ENCODE measurements at regions not wholly inside any gene's neighbourhood (a gene's known extent, or its start where the extent isn't known, plus 50 kb on each side); places are given as distances from the start of the nearest gene placed in this dataset.
"Not testable (repeated sequence)": the region's sequence is repeated elsewhere in the genome, so short reads cannot be mapped to it uniquely, and the experiment has no call there.

- Histone ChIP-seq H3K4me3 (replicated peaks in 1 of 3) (no peak overlapping the region), H3K9me3 (no peaks in the 10 kb centered on the region), H3K27me3 (no peaks in the 10 kb centered on the region), H3K36me3 (no peaks in the 10 kb centered on the region), H3K27ac (no peak overlapping the region), H3K4me1 (peaks cover 0 to 10% of the 10 kb centered on the region in 2 donors)
- DNase-seq: no peak
- no peak for TF ChIP-seq CTCF (IDR thresholded peaks at IDR 0.05)
- no peak for TF ChIP-seq POLR2A (IDR thresholded peaks at IDR 0.05)
- WGBS, 2 donors: 90 to 92% methylated on average over 5 of the region's 5 CpGs
- intact Hi-C loops (cut with DNase I): no loop called here
These were observed 58.4 kb upstream of the WAPL start for GRCh38 chr10:86579883-86580520.

DNA sequence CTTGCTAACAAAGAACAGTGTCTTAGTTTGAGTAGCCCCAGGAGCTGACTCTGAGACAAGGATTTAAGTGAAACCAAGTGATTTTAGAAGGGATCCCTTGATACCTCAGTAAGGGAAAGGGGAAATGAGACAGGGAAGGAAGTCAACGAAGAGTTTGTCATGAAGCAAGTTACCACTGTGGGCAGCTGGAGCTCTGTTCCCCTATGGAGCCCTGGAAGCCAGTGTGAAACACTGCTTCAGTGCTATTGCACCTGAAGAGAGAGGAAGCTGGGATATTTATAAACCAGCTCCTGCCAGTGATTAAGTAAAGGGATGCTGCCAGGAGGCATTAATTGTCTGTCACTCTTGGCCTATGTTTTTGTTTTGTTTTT is 58.9 kb upstream of the WAPL start:
- no peak overlapping the region for H3K4me3 ChIP-seq (replicated peaks in 1 of 3)
- DNase-seq: no peak
- no peak for TF ChIP-seq POLR2A (IDR thresholded peaks at IDR 0.05)
- TF ChIP-seq CTCF (IDR thresholded peaks at IDR 0.05): no peak
- H3K9me3 ChIP-seq: no peaks in the 10 kb centered on the region
- H3K27me3 ChIP-seq: no peaks in the 10 kb centered on the region
- H3K27ac ChIP-seq: no peak overlapping the region
- intact Hi-C loops (cut with DNase I): no loop called here
- H3K4me1 ChIP-seq: peaks cover 0 to 16% of the 10 kb centered on the region in 2 donors
- WGBS, 2 donors: 59 to 66% methylated on average over 1 of the region's 1 CpG
- no peaks in the 10 kb centered on the region for H3K36me3 ChIP-seq

DNA sequence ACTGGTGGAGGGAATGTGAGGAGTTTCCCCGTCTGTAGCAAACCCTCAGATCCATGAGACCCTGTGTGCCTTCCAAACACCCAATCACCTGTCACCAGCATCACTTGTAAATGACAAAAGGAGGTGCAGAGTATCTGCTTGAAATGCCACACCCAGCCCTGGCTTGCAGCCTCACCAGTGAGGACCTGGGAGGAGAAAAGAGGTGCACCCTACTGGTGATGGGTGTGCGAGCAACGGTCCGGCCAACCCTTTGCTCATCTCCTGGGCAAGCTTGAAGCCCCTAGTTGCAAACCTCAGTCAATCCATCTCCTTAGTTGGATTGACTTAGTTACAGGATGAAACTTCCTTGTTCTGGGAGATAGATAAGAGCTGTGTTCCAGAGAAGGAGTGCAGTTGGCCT is 62.4 kb upstream of the WAPL start:
- WGBS, 2 donors: 81 to 96% methylated on average over 2 to 4 of the region's 4 CpGs
- no peaks in the 10 kb centered on the region for H3K27me3 ChIP-seq
- no peak overlapping the region for H3K27ac ChIP-seq
- no peaks in the 10 kb centered on the region for H3K36me3 ChIP-seq
- no peak overlapping the region for H3K4me3 ChIP-seq (replicated peaks in 1 of 3)
- no peaks in the 10 kb centered on the region for H3K9me3 ChIP-seq
- no peak for DNase-seq
- peaks cover 0 to 17% of the 10 kb centered on the region in 2 donors for H3K4me1 ChIP-seq
- TF ChIP-seq CTCF (IDR thresholded peaks at IDR 0.05) (no peak), POLR2A (IDR thresholded peaks at IDR 0.05) (no peak)
- intact Hi-C loops (cut with DNase I): loop anchor here (2.0 kb wide), 1 partner anchor 185 kb away; no protein-coding TSS in a partner anchor

GRCh38 chr10:86585037-86585929 is 63.7 kb upstream of the WAPL start:
- Histone ChIP-seq H3K27ac (peak overlapping the region in 1 of 3 donors; percentile 75), H3K4me1 (peaks cover 0 to 17% of the 10 kb centered on the region in 2 donors), H3K4me3 (replicated peaks in 1 of 3) (no peak overlapping the region), H3K36me3 (no peaks in the 10 kb centered on the region), H3K27me3 (no peaks in the 10 kb centered on the region), H3K9me3 (no peaks in the 10 kb centered on the region)
- DNase-seq: peak; percentile 71 to 75
- intact Hi-C loops (cut with DNase I): loop anchor here (2.0 to 5.0 kb wide), 2 partner anchors 63 to 186 kb away; partner anchors contain the start of gene WAPL
- TF ChIP-seq POLR2A (IDR thresholded peaks at IDR 0.05) (no peak), CTCF (IDR thresholded peaks at IDR 0.05) (peak; percentile 84 to 99 (median 97))
- WGBS, 2 donors: 29 to 39% methylated on average over 12 to 13 of the region's 13 CpGs

GRCh38 chr10:86586516-86586915 is 64.9 kb upstream of the WAPL start:
- Histone ChIP-seq H3K4me1 (peaks cover 0 to 10% of the 10 kb centered on the region in 2 donors), H3K9me3 (no peaks in the 10 kb centered on the region), H3K27ac (no peak overlapping the region), H3K27me3 (no peaks in the 10 kb centered on the region), H3K36me3 (no peaks in the 10 kb centered on the region), H3K4me3 (replicated peaks in 1 of 3) (no peak overlapping the region)
- WGBS, 2 donors: 81 to 83% methylated on average over 4 of the region's 4 CpGs
- DNase-seq: no peak
- intact Hi-C loops (cut with DNase I): loop anchor here (5.0 kb wide), 1 partner anchor 64 kb away; the partner anchor contains the start of gene WAPL
- TF ChIP-seq POLR2A (IDR thresholded peaks at IDR 0.05) (no peak), CTCF (IDR thresholded peaks at IDR 0.05) (no peak)

- 93 to 94% methylated on average over 14 of the region's 14 CpGs for WGBS, 2 donors
- intact Hi-C loops (cut with DNase I): loop anchor here (5.0 kb wide), 1 partner anchor 66 kb away; the partner anchor contains the start of gene WAPL
These were observed 65.6 kb upstream of the OPN4 start for GRCh38 chr10:86588781-86589180.

More at GRCh38 chr10:86588781-86589180, 65.6 kb upstream of the OPN4 start:
- not testable (repeated sequence) for DNase-seq; H3K4me1 ChIP-seq; H3K27me3 ChIP-seq; H3K4me3 ChIP-seq (replicated peaks in 1 of 3); H3K27ac ChIP-seq; H3K36me3 ChIP-seq; H3K9me3 ChIP-seq
